ENCODE measurements at regions not wholly inside any gene's neighbourhood (a gene's known extent, or its start where the extent isn't known, plus 50 kb on each side); places are given as distances from the start of the nearest gene placed in this dataset.

DNA sequence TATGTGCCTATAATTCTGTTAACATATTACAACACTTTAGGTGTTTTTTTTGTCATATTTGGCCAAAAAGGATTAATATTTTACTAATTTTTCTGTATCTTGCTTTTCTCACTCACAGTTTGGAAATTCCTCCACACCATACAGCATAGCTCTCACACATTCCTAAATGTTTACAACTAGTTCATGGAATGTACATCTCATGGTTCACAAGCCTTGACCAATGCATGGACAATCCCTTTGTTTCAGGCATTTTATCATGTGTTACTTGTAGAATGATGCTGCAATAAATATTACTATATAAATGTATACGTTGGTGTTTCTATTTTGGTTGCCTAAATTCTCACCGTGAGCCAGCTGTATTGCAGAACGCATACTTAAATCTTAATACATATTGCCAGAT, 80.5 kb upstream of the SPATA31C2 start:
- Histone ChIP-seq H3K4me1 (ENCODE audit: control insufficient read depth, insufficient read depth, low read length) (no peaks in the 10 kb centered on the region), H3K27ac (ENCODE audit: extremely low read depth, low read depth, low read length) (no peak overlapping the region), H3K9me3 (ENCODE audit: control insufficient read depth, insufficient read depth, low read depth, low read length) (no peaks in the 10 kb centered on the region), H3K4me3 (ENCODE audit: low read depth, low read length) (no peak overlapping the region), H3K36me3 (ENCODE audit: control insufficient read depth in 2 of 2, insufficient read depth in 1 of 2, low read length in 2 of 2) (no peaks in the 10 kb centered on the region)
- TF ChIP-seq, protein P1, sequence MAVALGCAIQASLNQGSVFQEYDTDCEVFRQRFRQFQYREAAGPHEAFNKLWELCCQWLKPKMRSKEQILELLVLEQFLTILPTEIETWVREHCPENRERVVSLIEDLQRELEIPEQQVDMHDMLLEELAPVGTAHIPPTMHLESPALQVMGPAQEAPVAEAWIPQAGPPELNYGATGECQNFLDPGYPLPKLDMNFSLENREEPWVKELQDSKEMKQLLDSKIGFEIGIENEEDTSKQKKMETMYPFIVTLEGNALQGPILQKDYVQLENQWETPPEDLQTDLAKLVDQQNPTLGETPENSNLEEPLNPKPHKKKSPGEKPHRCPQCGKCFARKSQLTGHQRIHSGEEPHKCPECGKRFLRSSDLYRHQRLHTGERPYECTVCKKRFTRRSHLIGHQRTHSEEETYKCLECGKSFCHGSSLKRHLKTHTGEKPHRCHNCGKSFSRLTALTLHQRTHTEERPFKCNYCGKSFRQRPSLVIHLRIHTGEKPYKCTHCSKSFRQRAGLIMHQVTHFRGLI (tag by site-specific recombination; IDR thresholded peaks at IDR 0.05), result no peak
- no peak for TF ChIP-seq ZBTB17 (tag by site-specific recombination; IDR thresholded peaks at IDR 0.05)
- ChIA-PET CTCF (no interaction called here), POLR2A (no interaction called here)

DNA sequence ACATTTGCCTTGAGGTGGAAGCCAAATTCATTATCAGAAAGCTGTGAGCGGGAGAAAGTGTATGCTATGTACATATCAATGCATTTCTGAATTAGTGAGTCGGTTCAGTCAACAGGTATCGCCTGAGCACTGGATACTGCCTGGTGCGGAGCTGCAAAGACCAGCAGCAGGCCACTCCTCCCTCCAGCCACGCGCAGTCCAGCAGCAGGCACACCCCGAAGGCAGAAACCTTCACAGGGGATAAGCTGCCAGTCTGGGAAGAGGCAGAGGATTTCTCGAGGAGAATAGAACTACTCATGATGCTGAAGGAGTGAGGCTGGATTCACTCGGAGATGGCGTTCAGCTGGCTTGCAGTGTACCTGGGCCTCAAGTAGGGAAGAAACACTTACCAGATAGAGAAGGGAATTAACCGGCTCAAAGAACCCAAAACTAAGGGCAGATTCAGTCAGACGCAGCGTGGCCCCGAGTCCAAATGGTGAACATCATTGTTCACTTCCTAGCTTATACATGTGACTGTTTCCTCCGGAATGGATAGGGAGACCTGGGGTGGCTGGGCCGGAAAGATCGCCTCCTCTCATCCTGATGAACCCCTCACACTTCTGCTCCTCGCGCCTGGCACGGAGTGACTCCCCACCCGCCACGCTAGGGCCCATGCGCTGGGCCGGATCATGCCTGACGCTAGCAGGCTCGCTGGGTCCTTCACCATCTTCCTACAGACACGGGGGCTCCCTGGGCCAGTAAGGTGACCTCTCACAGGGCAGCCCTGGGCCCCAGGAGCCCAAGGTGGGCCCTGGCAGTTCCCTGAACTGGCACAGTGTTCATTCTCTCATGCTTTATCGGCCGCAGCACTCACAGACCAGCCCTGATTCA, 78.1 kb upstream of the SPATA31C2 start:
- TF ChIP-seq ZNF629 (tag by site-specific recombination; IDR thresholded peaks at IDR 0.05) (no peak), ZSCAN16 (tag by site-specific recombination; IDR thresholded peaks at IDR 0.05) (no peak), SP2 (tag by site-specific recombination; IDR thresholded peaks at IDR 0.05) (no peak), ZFHX2 (tag by site-specific recombination; conservative IDR thresholded peaks at IDR 0.05) (no peak), BCL11B (tag by site-specific recombination; IDR thresholded peaks at IDR 0.05; ENCODE audit: low read depth) (no peak), ZNF791 (tag by site-specific recombination; IDR thresholded peaks at IDR 0.05) (no peak), ZNF664 (tag by site-specific recombination; IDR thresholded peaks at IDR 0.05) (no peak), ZNF558 (tag by site-specific recombination; IDR thresholded peaks at IDR 0.05) (no peak), SETDB1 (IDR thresholded peaks at IDR 0.05; ENCODE audit: insufficient read length, low read length) (no peak), ZNF146 (tag by site-specific recombination; IDR thresholded peaks at IDR 0.05) (no peak), ZNF324 (tag by site-specific recombination; IDR thresholded peaks at IDR 0.05) (no peak)
- TF ChIP-seq, protein P2, sequence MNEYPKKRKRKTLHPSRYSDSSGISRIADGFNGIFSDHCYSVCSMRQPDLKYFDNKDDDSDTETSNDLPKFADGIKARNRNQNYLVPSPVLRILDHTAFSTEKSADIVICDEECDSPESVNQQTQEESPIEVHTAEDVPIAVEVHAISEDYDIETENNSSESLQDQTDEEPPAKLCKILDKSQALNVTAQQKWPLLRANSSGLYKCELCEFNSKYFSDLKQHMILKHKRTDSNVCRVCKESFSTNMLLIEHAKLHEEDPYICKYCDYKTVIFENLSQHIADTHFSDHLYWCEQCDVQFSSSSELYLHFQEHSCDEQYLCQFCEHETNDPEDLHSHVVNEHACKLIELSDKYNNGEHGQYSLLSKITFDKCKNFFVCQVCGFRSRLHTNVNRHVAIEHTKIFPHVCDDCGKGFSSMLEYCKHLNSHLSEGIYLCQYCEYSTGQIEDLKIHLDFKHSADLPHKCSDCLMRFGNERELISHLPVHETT (tag by site-specific recombination; IDR thresholded peaks at IDR 0.05), result no peak
- TF ChIP-seq, protein P3, sequence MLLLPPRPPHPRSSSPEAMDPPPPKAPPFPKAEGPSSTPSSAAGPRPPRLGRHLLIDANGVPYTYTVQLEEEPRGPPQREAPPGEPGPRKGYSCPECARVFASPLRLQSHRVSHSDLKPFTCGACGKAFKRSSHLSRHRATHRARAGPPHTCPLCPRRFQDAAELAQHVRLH (tag by site-specific recombination; IDR thresholded peaks at IDR 0.05), result no peak
- TF ChIP-seq, protein P4, sequence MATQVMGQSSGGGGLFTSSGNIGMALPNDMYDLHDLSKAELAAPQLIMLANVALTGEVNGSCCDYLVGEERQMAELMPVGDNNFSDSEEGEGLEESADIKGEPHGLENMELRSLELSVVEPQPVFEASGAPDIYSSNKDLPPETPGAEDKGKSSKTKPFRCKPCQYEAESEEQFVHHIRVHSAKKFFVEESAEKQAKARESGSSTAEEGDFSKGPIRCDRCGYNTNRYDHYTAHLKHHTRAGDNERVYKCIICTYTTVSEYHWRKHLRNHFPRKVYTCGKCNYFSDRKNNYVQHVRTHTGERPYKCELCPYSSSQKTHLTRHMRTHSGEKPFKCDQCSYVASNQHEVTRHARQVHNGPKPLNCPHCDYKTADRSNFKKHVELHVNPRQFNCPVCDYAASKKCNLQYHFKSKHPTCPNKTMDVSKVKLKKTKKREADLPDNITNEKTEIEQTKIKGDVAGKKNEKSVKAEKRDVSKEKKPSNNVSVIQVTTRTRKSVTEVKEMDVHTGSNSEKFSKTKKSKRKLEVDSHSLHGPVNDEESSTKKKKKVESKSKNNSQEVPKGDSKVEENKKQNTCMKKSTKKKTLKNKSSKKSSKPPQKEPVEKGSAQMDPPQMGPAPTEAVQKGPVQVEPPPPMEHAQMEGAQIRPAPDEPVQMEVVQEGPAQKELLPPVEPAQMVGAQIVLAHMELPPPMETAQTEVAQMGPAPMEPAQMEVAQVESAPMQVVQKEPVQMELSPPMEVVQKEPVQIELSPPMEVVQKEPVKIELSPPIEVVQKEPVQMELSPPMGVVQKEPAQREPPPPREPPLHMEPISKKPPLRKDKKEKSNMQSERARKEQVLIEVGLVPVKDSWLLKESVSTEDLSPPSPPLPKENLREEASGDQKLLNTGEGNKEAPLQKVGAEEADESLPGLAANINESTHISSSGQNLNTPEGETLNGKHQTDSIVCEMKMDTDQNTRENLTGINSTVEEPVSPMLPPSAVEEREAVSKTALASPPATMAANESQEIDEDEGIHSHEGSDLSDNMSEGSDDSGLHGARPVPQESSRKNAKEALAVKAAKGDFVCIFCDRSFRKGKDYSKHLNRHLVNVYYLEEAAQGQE (tag by site-specific recombination; IDR thresholded peaks at IDR 0.05), result no peak
- TF ChIP-seq, protein P5, sequence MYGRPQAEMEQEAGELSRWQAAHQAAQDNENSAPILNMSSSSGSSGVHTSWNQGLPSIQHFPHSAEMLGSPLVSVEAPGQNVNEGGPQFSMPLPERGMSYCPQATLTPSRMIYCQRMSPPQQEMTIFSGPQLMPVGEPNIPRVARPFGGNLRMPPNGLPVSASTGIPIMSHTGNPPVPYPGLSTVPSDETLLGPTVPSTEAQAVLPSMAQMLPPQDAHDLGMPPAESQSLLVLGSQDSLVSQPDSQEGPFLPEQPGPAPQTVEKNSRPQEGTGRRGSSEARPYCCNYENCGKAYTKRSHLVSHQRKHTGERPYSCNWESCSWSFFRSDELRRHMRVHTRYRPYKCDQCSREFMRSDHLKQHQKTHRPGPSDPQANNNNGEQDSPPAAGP (tag by site-specific recombination; IDR thresholded peaks at IDR 0.05), result no peak
- TF ChIP-seq, protein P6, sequence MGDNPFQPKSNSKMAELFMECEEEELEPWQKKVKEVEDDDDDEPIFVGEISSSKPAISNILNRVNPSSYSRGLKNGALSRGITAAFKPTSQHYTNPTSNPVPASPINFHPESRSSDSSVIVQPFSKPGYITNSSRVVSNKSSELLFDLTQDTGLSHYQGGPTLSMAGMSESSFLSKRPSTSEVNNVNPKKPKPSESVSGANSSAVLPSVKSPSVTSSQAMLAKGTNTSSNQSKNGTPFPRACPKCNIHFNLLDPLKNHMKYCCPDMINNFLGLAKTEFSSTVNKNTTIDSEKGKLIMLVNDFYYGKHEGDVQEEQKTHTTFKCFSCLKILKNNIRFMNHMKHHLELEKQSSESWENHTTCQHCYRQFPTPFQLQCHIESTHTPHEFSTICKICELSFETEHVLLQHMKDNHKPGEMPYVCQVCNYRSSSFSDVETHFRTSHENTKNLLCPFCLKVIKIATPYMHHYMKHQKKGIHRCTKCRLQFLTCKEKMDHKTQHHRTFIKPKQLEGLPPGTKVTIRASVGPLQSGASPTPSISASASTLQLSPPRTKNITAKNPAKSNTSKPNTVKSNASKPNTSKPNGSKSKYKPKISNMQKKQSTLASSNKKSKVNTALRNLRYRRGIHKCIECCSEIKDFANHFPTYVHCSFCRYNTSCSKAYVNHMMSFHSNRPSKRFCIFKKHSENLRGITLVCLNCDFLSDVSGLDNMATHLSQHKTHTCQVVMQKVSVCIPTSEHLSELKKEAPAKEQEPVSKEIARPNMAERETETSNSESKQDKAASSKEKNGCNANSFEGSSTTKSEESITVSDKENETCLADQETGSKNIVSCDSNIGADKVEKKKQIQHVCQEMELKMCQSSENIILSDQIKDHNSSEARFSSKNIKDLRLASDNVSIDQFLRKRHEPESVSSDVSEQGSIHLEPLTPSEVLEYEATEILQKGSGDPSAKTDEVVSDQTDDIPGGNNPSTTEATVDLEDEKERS (tag by site-specific recombination; IDR thresholded peaks at IDR 0.05), result no peak
- TF ChIP-seq, protein P7, sequence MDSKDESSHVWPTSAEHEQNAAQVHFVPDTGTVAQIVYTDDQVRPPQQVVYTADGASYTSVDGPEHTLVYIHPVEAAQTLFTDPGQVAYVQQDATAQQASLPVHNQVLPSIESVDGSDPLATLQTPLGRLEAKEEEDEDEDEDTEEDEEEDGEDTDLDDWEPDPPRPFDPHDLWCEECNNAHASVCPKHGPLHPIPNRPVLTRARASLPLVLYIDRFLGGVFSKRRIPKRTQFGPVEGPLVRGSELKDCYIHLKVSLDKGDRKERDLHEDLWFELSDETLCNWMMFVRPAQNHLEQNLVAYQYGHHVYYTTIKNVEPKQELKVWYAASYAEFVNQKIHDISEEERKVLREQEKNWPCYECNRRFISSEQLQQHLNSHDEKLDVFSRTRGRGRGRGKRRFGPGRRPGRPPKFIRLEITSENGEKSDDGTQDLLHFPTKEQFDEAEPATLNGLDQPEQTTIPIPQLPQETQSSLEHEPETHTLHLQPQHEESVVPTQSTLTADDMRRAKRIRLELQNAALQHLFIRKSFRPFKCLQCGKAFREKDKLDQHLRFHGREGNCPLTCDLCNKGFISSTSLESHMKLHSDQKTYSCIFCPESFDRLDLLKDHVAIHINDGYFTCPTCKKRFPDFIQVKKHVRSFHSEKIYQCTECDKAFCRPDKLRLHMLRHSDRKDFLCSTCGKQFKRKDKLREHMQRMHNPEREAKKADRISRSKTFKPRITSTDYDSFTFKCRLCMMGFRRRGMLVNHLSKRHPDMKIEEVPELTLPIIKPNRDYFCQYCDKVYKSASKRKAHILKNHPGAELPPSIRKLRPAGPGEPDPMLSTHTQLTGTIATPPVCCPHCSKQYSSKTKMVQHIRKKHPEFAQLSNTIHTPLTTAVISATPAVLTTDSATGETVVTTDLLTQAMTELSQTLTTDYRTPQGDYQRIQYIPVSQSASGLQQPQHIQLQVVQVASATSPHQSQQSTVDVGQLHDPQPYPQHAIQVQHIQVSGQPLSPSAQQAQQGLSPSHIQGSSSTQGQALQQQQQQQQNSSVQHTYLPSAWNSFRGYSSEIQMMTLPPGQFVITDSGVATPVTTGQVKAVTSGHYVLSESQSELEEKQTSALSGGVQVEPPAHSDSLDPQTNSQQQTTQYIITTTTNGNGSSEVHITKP (tag by site-specific recombination; IDR thresholded peaks at IDR 0.05), result no peak
- Histone ChIP-seq H3K4me3 (ENCODE audit: low read depth, low read length) (no peak overlapping the region), H3K9me3 (ENCODE audit: control insufficient read depth, insufficient read depth, low read depth, low read length) (no peaks in the 10 kb centered on the region), H3K36me3 (ENCODE audit: control insufficient read depth in 2 of 2, insufficient read depth in 1 of 2, low read length in 2 of 2) (no peaks in the 10 kb centered on the region), H3K27ac (ENCODE audit: extremely low read depth, low read depth, low read length) (no peak overlapping the region), H3K4me1 (ENCODE audit: control insufficient read depth, insufficient read depth, low read length) (no peaks in the 10 kb centered on the region)
- POLR2A ChIA-PET, result no interaction called here
- CTCF ChIA-PET, result no interaction called here

Measured in HEK293 (cell line).